OCI-LY7 (cell line): ENCODE measurements at regions not wholly inside any gene's neighbourhood (a gene's known extent, or its start where the extent isn't known, plus 50 kb on each side); places are given as distances from the start of the nearest gene placed in this dataset.

ENCODE experiments used
- BruUV-seq: library from RNA; stranded (reverse); fragments of 400-500 nt; replicated peaks from 2 replicates; lab custom pipeline; 2021; lab: Mats Ljungman, UMichigan
- CTCF ChIA-PET: fragments of 300-600 bp; sonication (Branson Sonifier 250); formaldehyde crosslinking; loops from one replicate; lab custom pipeline; 2022; ENCODE audit warnings: antibody characterized with exemption; ENCODE audit not compliant: unreplicated experiment; lab: Charles Lee
- POLR2A ChIA-PET: fragments of 300-600 bp; sonication (Branson Sonifier 250); formaldehyde crosslinking; loops from one replicate; lab custom pipeline; 2022; ENCODE audit warnings: antibody characterized with exemption; lab: Charles Lee
- DNase-seq: peaks from one replicate; pipeline ENCODE4 v3.0.0-alpha.2; 2015; ENCODE audit warnings: low spot score
- H2AFZ ChIP-seq: fragments of 200-600 bp; sonication (generic), shearing (Covaris generic); 2 replicates; pipeline ENCODE4 v1.6.1; 2014; ENCODE audit warnings: mild to moderate bottlenecking, antibody characterized with exemption, low read length, moderate library complexity
- H3K27ac ChIP-seq: fragments of 200-600 bp; sonication (generic); 2 replicates; pipeline ENCODE4 v1.5.1; 2014; ENCODE audit warnings: mixed run types, low read depth, mild to moderate bottlenecking, moderate library complexity, low read length, inconsistent platforms; ENCODE audit not compliant: poor library complexity, severe bottlenecking
- H3K36me3 ChIP-seq: fragments of 200-600 bp; sonication (generic); 2 replicates; pipeline ENCODE4 v1.6.1; 2014; ENCODE audit warnings: mild to moderate bottlenecking, antibody characterized with exemption, low read length, moderate library complexity, mixed read lengths; ENCODE audit not compliant: insufficient read depth
- H3K4me1 ChIP-seq: fragments of 200-600 bp; sonication (generic); 2 replicates; pipeline ENCODE4 v1.5.1; 2014; ENCODE audit warnings: mild to moderate bottlenecking, low read length; ENCODE audit not compliant: insufficient read depth, poor library complexity, severe bottlenecking
- H3K4me2 ChIP-seq: fragments of 200-600 bp; sonication (generic); 2 replicates; pipeline ENCODE4 v1.6.1; 2014; ENCODE audit warnings: mild to moderate bottlenecking, low read length
- H3K4me3 ChIP-seq: fragments of 200-600 bp; sonication (generic); 2 replicates; pipeline ENCODE4 v1.5.1; 2014; ENCODE audit warnings: mild to moderate bottlenecking, low read depth, low read length; ENCODE audit not compliant: poor library complexity, severe bottlenecking
- H3K79me2 ChIP-seq: fragments of 200-600 bp; sonication (generic); 2 replicates; pipeline ENCODE4 v1.6.1; 2016; ENCODE audit warnings: low read depth, mild to moderate bottlenecking, low read length, moderate library complexity, mixed read lengths; ENCODE audit not compliant: insufficient read depth
- H3K9me2 ChIP-seq: fragments of 200-600 bp; sonication (generic); 2 replicates; pipeline ENCODE4 v1.6.1; 2016; ENCODE audit warnings: mild to moderate bottlenecking, low read length, mixed read lengths; ENCODE audit not compliant: insufficient read depth
- H3K9me3 ChIP-seq: fragments of 200-600 bp; sonication (generic); 2 replicates; pipeline ENCODE4 v1.6.1; 2014; ENCODE audit warnings: mild to moderate bottlenecking, mixed run types, low read length, mixed read lengths
- H4K20me1 ChIP-seq: fragments of 200-600 bp; sonication (generic); 2 replicates; pipeline ENCODE4 v1.6.1; 2014; ENCODE audit warnings: mild to moderate bottlenecking, antibody characterized with exemption, low read length, moderate library complexity, mixed read lengths; ENCODE audit not compliant: insufficient read depth
- EZH2phosphoT487 ChIP-seq: fragments of 200-600 bp; sonication (generic); IDR thresholded peaks from 2 replicates; pipeline ENCODE4 v1.6.1; 2018; ENCODE audit warnings: low read depth, borderline replicate concordance, mild to moderate bottlenecking, mixed run types, antibody characterized with exemption, low read length, moderate library complexity, mixed read lengths
- intact Hi-C: fragments of 100-400 bp; cut with micrococcal nuclease; formaldehyde crosslinking; loops from one replicate; pipeline ENCODE4 v1.10.0; 2022; ENCODE audit not compliant: unreplicated experiment
- TF ChIP-seq, protein P1 (sequence below): fragments of 200-600 bp; sonication (generic); conservative IDR thresholded peaks from 2 replicates; pipeline ENCODE4 v1.5.1; 2014; ENCODE audit warnings: mild to moderate bottlenecking, antibody characterized with exemption, low read length, moderate library complexity, mixed read lengths

DNA sequence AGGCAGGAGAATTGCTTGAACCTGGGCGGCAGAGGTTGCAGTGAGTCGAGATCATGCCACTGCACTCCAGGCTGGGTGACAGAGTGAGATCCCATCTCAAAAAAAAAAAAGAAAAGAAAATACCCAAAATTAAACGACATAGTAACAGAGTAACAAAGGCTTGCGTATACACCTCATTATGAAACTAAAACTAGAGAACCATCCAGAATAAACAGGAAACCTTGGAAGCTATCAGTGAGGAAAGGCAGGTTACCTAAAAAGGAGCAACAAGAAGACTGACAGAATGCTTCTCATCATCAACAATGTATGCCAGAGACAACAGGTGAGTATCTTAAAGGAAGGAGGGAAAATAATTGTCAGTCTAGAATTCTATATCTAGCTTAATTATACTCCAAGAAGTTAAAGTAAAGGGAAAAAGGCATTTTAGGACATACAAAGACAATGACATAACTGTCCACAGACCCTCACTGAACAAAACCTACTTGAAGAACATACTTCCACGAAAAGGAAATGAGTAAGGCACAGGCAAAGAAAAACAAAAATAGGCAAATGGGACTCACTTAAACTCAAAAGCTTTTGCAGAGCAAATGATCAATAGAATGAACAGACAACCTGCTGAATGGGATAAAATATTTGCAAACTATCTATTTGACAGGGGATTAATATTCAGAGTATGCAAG is 64.1 kb upstream of the NT5E start:
- H3K4me1 ChIP-seq: no peaks in the 10 kb centered on the region
- H4K20me1 ChIP-seq: no peaks in the 10 kb centered on the region
- ChIA-PET CTCF (no interaction called here), POLR2A (interaction anchor here (0.6 to 1.2 kb wide), 2 partner anchors 15 kb away, joined by 3 read pairs; no protein-coding TSS in a partner anchor)
- H2AFZ ChIP-seq: no peak overlapping the region
- H3K36me3 ChIP-seq: no peaks in the 10 kb centered on the region
- no peak overlapping the region for H3K4me2 ChIP-seq
- no peaks in the 10 kb centered on the region for H3K79me2 ChIP-seq
- H3K9me3 ChIP-seq: no peaks in the 10 kb centered on the region
- DNase-seq: no peak
- BruUV-seq: no TSS peak
- no peak overlapping the region for H3K4me3 ChIP-seq
- no peak for TF ChIP-seq EZH2phosphoT487
- TF ChIP-seq, protein P1, sequence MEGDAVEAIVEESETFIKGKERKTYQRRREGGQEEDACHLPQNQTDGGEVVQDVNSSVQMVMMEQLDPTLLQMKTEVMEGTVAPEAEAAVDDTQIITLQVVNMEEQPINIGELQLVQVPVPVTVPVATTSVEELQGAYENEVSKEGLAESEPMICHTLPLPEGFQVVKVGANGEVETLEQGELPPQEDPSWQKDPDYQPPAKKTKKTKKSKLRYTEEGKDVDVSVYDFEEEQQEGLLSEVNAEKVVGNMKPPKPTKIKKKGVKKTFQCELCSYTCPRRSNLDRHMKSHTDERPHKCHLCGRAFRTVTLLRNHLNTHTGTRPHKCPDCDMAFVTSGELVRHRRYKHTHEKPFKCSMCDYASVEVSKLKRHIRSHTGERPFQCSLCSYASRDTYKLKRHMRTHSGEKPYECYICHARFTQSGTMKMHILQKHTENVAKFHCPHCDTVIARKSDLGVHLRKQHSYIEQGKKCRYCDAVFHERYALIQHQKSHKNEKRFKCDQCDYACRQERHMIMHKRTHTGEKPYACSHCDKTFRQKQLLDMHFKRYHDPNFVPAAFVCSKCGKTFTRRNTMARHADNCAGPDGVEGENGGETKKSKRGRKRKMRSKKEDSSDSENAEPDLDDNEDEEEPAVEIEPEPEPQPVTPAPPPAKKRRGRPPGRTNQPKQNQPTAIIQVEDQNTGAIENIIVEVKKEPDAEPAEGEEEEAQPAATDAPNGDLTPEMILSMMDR: no peak
- H3K9me2 ChIP-seq: no peaks in the 10 kb centered on the region
- H3K27ac ChIP-seq: no peak overlapping the region
- intact Hi-C loops: no loop called here

DNA sequence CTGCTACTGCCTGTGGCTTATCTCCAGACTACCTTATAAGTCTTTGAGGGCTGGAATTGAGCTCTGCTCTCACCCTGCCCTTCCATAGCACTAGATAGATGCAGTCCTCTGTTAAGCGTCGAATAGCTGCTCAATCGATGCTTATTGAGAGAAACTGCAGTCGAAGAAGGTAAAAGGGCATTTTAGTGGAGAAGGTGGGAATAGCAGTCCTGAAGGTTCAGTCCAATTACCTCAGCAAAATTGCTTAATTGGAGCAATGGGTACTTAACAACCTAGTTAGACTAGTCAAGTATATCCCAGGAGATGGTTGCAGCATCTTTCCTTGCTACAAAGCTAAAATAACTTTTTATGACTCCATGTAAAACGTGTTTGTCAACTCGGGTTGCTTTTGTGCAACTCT is 66.8 kb upstream of the NT5E start:
- TF ChIP-seq EZH2phosphoT487: no peak
- TF ChIP-seq, protein P1: no peak
- no TSS peak for BruUV-seq
- H3K4me1 ChIP-seq: no peaks in the 10 kb centered on the region
- DNase-seq: no peak
- H3K9me3 ChIP-seq: no peaks in the 10 kb centered on the region
- H3K27ac ChIP-seq: no peak overlapping the region
- no peak overlapping the region for H3K4me2 ChIP-seq
- no peaks in the 10 kb centered on the region for H3K79me2 ChIP-seq
- CTCF ChIA-PET: no interaction called here
- no peaks in the 10 kb centered on the region for H4K20me1 ChIP-seq
- H3K4me3 ChIP-seq: no peak overlapping the region
- H3K36me3 ChIP-seq: no peaks in the 10 kb centered on the region
- no peaks in the 10 kb centered on the region for H3K9me2 ChIP-seq
- intact Hi-C loops: no loop called here
- H2AFZ ChIP-seq: no peak overlapping the region
- POLR2A ChIA-PET: interaction anchor here (1.5 kb wide), 1 partner anchor 13 kb away, joined by 4 read pairs; no protein-coding TSS in a partner anchor

DNA sequence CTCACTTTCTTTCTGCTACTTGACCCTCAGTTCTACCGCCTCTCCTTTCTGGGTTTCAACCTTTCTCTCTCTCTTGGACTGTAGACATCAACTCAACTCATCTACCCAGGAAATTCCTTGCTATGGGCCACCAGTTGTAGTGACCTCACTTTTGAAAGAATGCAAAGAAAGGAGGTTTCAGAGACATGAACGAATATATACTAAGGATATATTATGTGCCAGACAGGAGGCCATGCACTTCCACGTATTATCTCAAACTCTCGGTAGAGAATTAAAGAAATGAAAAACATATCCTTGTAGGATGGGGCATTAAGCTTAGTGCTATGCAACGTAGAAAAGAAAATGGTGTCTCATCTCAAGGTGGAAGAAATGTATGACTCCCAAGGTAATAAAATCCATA is 67.3 kb upstream of the NT5E start:
- no peaks in the 10 kb centered on the region for H3K36me3 ChIP-seq
- no peak overlapping the region for H3K4me2 ChIP-seq
- no TSS peak for BruUV-seq
- ChIA-PET CTCF (no interaction called here), POLR2A (interaction anchor here (1.5 kb wide), 1 partner anchor 14 kb away, joined by 4 read pairs; no protein-coding TSS in a partner anchor)
- no peak overlapping the region for H3K27ac ChIP-seq
- TF ChIP-seq EZH2phosphoT487: no peak
- TF ChIP-seq, protein P1: no peak
- no peak overlapping the region for H3K4me3 ChIP-seq
- H4K20me1 ChIP-seq: no peaks in the 10 kb centered on the region
- DNase-seq: no peak
- no peak overlapping the region for H2AFZ ChIP-seq
- no peaks in the 10 kb centered on the region for H3K79me2 ChIP-seq
- intact Hi-C loops: no loop called here
- no peaks in the 10 kb centered on the region for H3K9me2 ChIP-seq
- H3K4me1 ChIP-seq: no peaks in the 10 kb centered on the region
- no peaks in the 10 kb centered on the region for H3K9me3 ChIP-seq
